Tongue (tissue), 1 donor: ENCODE measurements at regions not wholly inside any gene's neighbourhood (a gene's known extent, or its start where the extent isn't known, plus 50 kb on each side); places are given as distances from the start of the nearest gene placed in this dataset.
A peak's percentile ranks its signal among the peaks of the same experiment; 100 is the strongest.

ENCODE experiments used
- DNase-seq: peaks from one replicate; pipeline ENCODE4 v3.0.0-alpha.2; 2015

GRCh38 chr1:13878021-13878420, 178.0 kb downstream of the PRDM2 start:
- no peak for DNase-seq

- no peak for DNase-seq
Observed at GRCh38 chr1:13878451-13878850, 178.5 kb downstream of the PRDM2 start.

- DNase-seq: no peak
Observed at GRCh38 chr1:13881385-13882088, 181.5 kb downstream of the PRDM2 start.

- DNase-seq: no peak
Observed at GRCh38 chr1:13888351-13888986, 188.5 kb downstream of the PRDM2 start.

- DNase-seq: no peak
Observed at GRCh38 chr1:13889495-13889894, 189.5 kb downstream of the PRDM2 start.

GRCh38 chr1:13890766-13891165, 190.8 kb downstream of the PRDM2 start:
- DNase-seq: no peak

GRCh38 chr1:13892198-13892597, 192.2 kb downstream of the PRDM2 start:
- no peak for DNase-seq

GRCh38 chr1:13892671-13893325, 192.8 kb downstream of the PRDM2 start:
- peak; percentile 24 for DNase-seq

GRCh38 chr1:13893409-13893821, 193.4 kb downstream of the PRDM2 start:
- DNase-seq: peak; percentile 3

GRCh38 chr1:13896932-13897331, 196.9 kb downstream of the PRDM2 start:
- DNase-seq: no peak

- DNase-seq: no peak
Observed at GRCh38 chr1:13898406-13898805, 198.4 kb downstream of the PRDM2 start.

- DNase-seq: no peak
Observed at GRCh38 chr1:13899856-13900255, 199.9 kb downstream of the PRDM2 start.

- DNase-seq: no peak
Observed at GRCh38 chr1:13900583-13900982, 200.6 kb downstream of the PRDM2 start.

- DNase-seq: peak; percentile 7
Observed at GRCh38 chr1:13901039-13901438, 201.1 kb downstream of the PRDM2 start.

GRCh38 chr1:13901597-13901996, 201.6 kb downstream of the PRDM2 start:
- no peak for DNase-seq

GRCh38 chr1:13908128-13908527, 208.1 kb downstream of the PRDM2 start:
- no peak for DNase-seq

GRCh38 chr1:13911697-13912619, 212.0 kb downstream of the PRDM2 start:
- no peak for DNase-seq

GRCh38 chr1:13913396-13913795, 213.4 kb downstream of the PRDM2 start:
- no peak for DNase-seq

- DNase-seq: no peak
Observed at GRCh38 chr1:13916530-13916929, 216.5 kb downstream of the PRDM2 start.

GRCh38 chr1:13917607-13918006, 217.6 kb downstream of the PRDM2 start:
- DNase-seq: no peak

GRCh38 chr1:13918862-13919261, 218.9 kb downstream of the PRDM2 start:
- DNase-seq: no peak

GRCh38 chr1:13921190-13921589, 221.2 kb downstream of the PRDM2 start:
- DNase-seq: no peak
